GM23248 (cell line): ENCODE measurements at regions not wholly inside any gene's neighbourhood (a gene's known extent, or its start where the extent isn't known, plus 50 kb on each side); places are given as distances from the start of the nearest gene placed in this dataset.

Experiments
- DNase-seq: peaks from one replicate; pipeline ENCODE4 v3.0.0-alpha.2; 2015
- H2AFZ ChIP-seq: fragments of 200-600 bp; sonication (generic); 2 replicates; pipeline ENCODE4 v1.6.1; 2016; ENCODE audit warnings: antibody characterized with exemption
- H3F3A ChIP-seq: fragments of 200-600 bp; sonication (generic); 2 replicates; pipeline ENCODE4 v1.6.1; 2016; ENCODE audit warnings: mild to moderate bottlenecking, antibody characterized with exemption, mixed run types; ENCODE audit not compliant: insufficient read depth
- H3K27ac ChIP-seq: fragments of 200-600 bp; sonication (generic); 2 replicates; pipeline ENCODE4 v1.5.1; 2016; ENCODE audit warnings: mild to moderate bottlenecking
- H3K27me3 ChIP-seq: fragments of 200-600 bp; sonication (generic); replicated peaks from 2 replicates; pipeline ENCODE4 v1.6.1; 2016; ENCODE audit warnings: mild to moderate bottlenecking; ENCODE audit not compliant: insufficient read depth
- H3K36me3 ChIP-seq: fragments of 200-600 bp; sonication (generic); 2 replicates; pipeline ENCODE4 v1.6.1; 2016; ENCODE audit warnings: low read depth, mild to moderate bottlenecking
- H3K4me1 ChIP-seq: fragments of 200-600 bp; sonication (generic); 2 replicates; pipeline ENCODE4 v1.6.1; 2016; ENCODE audit warnings: mild to moderate bottlenecking; ENCODE audit not compliant: insufficient read depth
- H3K4me2 ChIP-seq: fragments of 200-600 bp; sonication (generic); one replicate; pipeline ENCODE4 v1.6.1; 2016; ENCODE audit warnings: mild to moderate bottlenecking; ENCODE audit not compliant: unreplicated experiment
- H3K4me3 ChIP-seq: fragments of 200-600 bp; sonication (generic); 2 replicates; pipeline ENCODE4 v1.5.1; 2016; ENCODE audit warnings: mild to moderate bottlenecking
- H3K79me2 ChIP-seq: fragments of 200-600 bp; sonication (generic); 2 replicates; pipeline ENCODE4 v1.6.1; 2016; ENCODE audit warnings: mild to moderate bottlenecking; ENCODE audit not compliant: insufficient read depth
- H3K9ac ChIP-seq: fragments of 200-600 bp; sonication (generic); 2 replicates; pipeline ENCODE4 v1.6.1; 2016; ENCODE audit warnings: mild to moderate bottlenecking
- H3K9me2 ChIP-seq: fragments of 200-600 bp; sonication (generic); 2 replicates; pipeline ENCODE4 v1.6.1; 2016; ENCODE audit warnings: mixed run types, mild to moderate bottlenecking, moderate library complexity; ENCODE audit not compliant: insufficient read depth
- H3K9me3 ChIP-seq: fragments of 200-600 bp; sonication (generic); one replicate; pipeline ENCODE4 v1.6.1; 2017; ENCODE audit warnings: low read depth
- H4K20me1 ChIP-seq: fragments of 200-600 bp; sonication (generic); 2 replicates; pipeline ENCODE4 v1.6.0; 2016; ENCODE audit not compliant: insufficient read depth
- EZH2 ChIP-seq: fragments of 200-600 bp; sonication (generic); IDR thresholded peaks from 2 replicates; pipeline ENCODE4 v1.6.1; 2018; ENCODE audit warnings: antibody characterized with exemption, mild to moderate bottlenecking; ENCODE audit not compliant: insufficient read depth, poor library complexity, severe bottlenecking
- EZH2phosphoT487 ChIP-seq: fragments of 200-600 bp; sonication (generic); IDR thresholded peaks from 2 replicates; pipeline ENCODE4 v1.6.1; 2018; ENCODE audit warnings: antibody characterized with exemption, moderate library complexity, mild to moderate bottlenecking, low read depth; ENCODE audit not compliant: insufficient read depth
- WGBS, 2 experiments: methylation state at CpG; one replicate each; pipeline ENCODE4 v1.1.6; 2015 to 2017; ENCODE audit warnings: low lambda C conversion rate in 2 of 2, low coverage in 1 of 2; ENCODE audit errors: missing lambda C conversion rate in 2 of 2; 5-methylcytosine and 5-hydroxymethylcytosine counted together
- in situ Hi-C: fragments of 300-500 bp; cut with MboI; formaldehyde crosslinking; loops from 2 replicates; pipeline ENCODE4 v1.15.0; 2020

DNA sequence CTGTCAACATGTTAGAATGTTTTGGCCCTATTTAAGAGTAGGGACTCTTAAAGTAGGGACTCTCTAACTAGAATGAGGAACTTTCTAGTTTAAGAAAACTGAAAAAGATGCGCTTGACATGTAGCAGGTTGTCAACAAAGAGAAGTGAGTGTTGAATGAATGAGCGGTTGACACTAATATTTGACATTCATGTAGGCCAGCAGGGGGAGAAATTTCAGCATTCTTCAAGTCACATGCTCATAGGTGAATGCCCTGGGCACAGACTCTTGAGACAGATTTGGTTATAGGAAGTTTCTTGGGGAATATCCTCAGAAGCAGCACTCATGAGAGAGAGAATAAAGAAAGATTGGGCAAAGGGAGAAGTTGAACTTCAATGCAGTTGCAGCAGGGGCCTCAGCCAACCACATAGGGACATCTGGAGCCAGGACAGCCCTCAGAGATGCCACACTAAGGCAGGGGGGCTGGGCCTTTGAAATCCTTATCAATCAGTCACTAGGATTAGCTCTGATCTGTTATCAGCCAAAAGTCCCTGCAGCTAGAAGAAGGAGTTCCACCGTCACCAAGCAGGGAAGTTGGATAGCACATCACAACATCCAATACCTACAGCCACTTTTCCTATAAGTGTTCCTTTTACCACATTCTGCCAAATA lies 145.1 kb upstream of the FKBP1C start:
- H3K27me3 ChIP-seq = no peaks in the 10 kb centered on the region
- no peaks in the 10 kb centered on the region for H3K9me2 ChIP-seq
- H3K4me2 ChIP-seq = no peak overlapping the region
- H3K79me2 ChIP-seq = no peaks in the 10 kb centered on the region
- TF ChIP-seq EZH2phosphoT487 (no peak), EZH2 (no peak)
- no peaks in the 10 kb centered on the region for H3K9me3 ChIP-seq
- H4K20me1 ChIP-seq = no peaks in the 10 kb centered on the region
- in situ Hi-C loops = no loop called here
- H3K4me3 ChIP-seq = no peak overlapping the region
- no peaks in the 10 kb centered on the region for H3F3A ChIP-seq
- H3K27ac ChIP-seq = no peak overlapping the region
- H3K36me3 ChIP-seq = no peaks in the 10 kb centered on the region
- no peaks in the 10 kb centered on the region for H3K4me1 ChIP-seq
- no peak overlapping the region for H2AFZ ChIP-seq
- 28 to 29% methylated on average over 3 of the region's 3 CpGs for WGBS, 2 experiments
- DNase-seq = no peak
- H3K9ac ChIP-seq = no peak overlapping the region

DNA sequence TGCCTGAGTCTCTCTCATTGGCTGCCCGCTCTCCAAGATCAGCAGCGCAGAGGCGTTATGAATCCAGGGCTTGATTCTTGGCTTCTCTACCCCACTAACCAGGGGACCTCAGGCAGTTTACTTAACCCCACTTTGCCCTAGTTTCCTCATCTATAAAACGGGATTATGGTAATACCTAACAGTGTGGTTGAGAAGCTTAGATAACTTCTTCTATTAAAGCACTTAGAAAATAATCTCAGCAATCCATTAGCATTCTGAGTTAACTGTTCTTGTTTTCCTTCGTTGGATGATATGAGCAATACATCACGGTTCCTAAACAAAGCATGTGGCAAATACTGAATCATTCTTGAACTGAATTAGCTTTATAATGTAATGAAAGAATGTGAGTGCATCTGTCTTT lies 116.3 kb upstream of the FKBP1C start:
- H3F3A ChIP-seq = no peaks in the 10 kb centered on the region
- H3K27me3 ChIP-seq = no peaks in the 10 kb centered on the region
- H3K79me2 ChIP-seq = no peaks in the 10 kb centered on the region
- H4K20me1 ChIP-seq = no peaks in the 10 kb centered on the region
- in situ Hi-C loops = no loop called here
- no peaks in the 10 kb centered on the region for H3K9me2 ChIP-seq
- no peaks in the 10 kb centered on the region for H3K9me3 ChIP-seq
- H3K4me3 ChIP-seq = no peak overlapping the region
- H3K4me1 ChIP-seq = no peaks in the 10 kb centered on the region
- no peak for DNase-seq
- H3K4me2 ChIP-seq = no peak overlapping the region
- no peak overlapping the region for H2AFZ ChIP-seq
- H3K27ac ChIP-seq = no peak overlapping the region
- no peaks in the 10 kb centered on the region for H3K36me3 ChIP-seq
- 31% methylated on average over 6 of the region's 6 CpGs for WGBS, 2 experiments
- no peak for TF ChIP-seq EZH2
- TF ChIP-seq EZH2phosphoT487 = no peak
- no peak overlapping the region for H3K9ac ChIP-seq

DNA sequence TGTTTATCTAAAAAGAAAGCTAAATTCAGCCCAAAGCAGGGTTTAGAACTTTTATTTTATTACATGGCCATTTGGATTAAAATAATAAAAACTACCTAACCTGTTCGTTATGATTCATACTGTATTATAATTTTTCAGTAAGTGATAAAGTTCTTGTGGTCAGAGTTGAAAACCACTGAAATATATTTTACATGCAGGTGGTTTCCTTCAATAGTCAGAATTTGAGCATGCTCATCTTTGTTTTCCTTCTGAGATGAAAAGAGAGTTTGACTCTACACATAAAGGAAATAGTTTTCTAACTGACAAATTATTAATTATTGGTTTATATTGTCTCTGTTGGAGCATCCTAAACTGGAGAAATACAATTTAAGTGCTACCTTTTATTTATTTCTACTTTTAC lies 114.0 kb upstream of the FKBP1C start:
- H3K4me2 ChIP-seq = no peak overlapping the region
- H3K4me3 ChIP-seq = no peak overlapping the region
- 0% methylated on average over 1 of the region's 1 CpG for WGBS, 2 experiments

GRCh38 chr6:63098789-63099188 lies 112.5 kb upstream of the FKBP1C start:
- Histone ChIP-seq H3K36me3 (no peaks in the 10 kb centered on the region), H3K4me1 (no peaks in the 10 kb centered on the region), H2AFZ (no peak overlapping the region), H3K4me3 (no peak overlapping the region), H3K27ac (no peak overlapping the region), H3K9me3 (no peaks in the 10 kb centered on the region), H4K20me1 (no peaks in the 10 kb centered on the region), H3K9ac (no peak overlapping the region), H3K27me3 (no peaks in the 10 kb centered on the region), H3K4me2 (no peak overlapping the region), H3K9me2 (no peaks in the 10 kb centered on the region), H3K79me2 (no peaks in the 10 kb centered on the region), H3F3A (no peaks in the 10 kb centered on the region)
- TF ChIP-seq EZH2 = no peak
- no peak for TF ChIP-seq EZH2phosphoT487
- DNase-seq = no peak
- WGBS, 2 experiments = 33 to 41% methylated on average over 4 of the region's 4 CpGs
- in situ Hi-C loops = no loop called here

More for the DNA sequence above, 114.0 kb upstream of the FKBP1C start:
- in situ Hi-C loops = no loop called here
- Histone ChIP-seq H3K27ac (no peak overlapping the region), H2AFZ (no peak overlapping the region), H4K20me1 (no peaks in the 10 kb centered on the region), H3K79me2 (no peaks in the 10 kb centered on the region), H3F3A (no peaks in the 10 kb centered on the region), H3K27me3 (no peaks in the 10 kb centered on the region), H3K9ac (no peak overlapping the region), H3K4me1 (no peaks in the 10 kb centered on the region), H3K9me3 (no peaks in the 10 kb centered on the region), H3K36me3 (no peaks in the 10 kb centered on the region), H3K9me2 (no peaks in the 10 kb centered on the region)
- DNase-seq = no peak
- TF ChIP-seq EZH2 (no peak), EZH2phosphoT487 (no peak)

DNA sequence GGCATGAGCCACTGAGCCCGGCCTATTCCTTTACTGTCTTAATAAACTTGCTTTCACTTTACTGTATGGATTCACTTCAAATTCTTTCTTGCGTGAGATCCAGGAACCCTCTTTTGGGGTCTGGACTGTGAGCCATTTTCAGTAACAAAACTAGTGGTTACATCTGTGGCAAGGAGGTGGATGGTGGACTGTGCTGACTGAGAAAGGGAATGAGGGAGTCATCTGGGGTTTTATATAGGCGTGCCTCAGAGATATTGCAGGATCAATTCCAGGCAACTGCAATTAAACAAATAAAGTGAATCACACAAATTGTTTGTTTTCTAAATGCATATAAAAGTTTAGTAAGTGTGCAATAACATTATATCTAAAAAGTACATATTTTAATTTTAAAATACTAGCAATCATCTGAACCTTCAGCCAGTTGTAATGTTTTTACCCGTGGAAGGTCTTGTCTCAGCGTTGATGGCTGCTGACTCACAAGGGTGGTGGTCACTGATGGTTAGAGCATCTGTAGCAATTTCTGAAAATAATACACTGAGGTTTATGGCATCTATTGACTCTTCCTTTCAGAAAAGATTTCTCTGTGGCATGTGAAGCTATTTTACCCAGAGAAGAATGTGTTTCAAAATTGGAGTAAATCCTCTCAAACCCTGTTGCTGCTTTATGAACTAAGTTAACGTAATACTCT lies 111.4 kb upstream of the FKBP1C start:
- H3K79me2 ChIP-seq = no peaks in the 10 kb centered on the region
- no peaks in the 10 kb centered on the region for H3K4me1 ChIP-seq
- no peaks in the 10 kb centered on the region for H3F3A ChIP-seq
- TF ChIP-seq EZH2phosphoT487 = no peak
- no peak for TF ChIP-seq EZH2
- H2AFZ ChIP-seq = no peak overlapping the region
- 52 to 55% methylated on average over 6 of the region's 6 CpGs for WGBS, 2 experiments
- H3K27me3 ChIP-seq = no peaks in the 10 kb centered on the region
- no peaks in the 10 kb centered on the region for H3K9me3 ChIP-seq
- no peak overlapping the region for H3K4me3 ChIP-seq
- no peaks in the 10 kb centered on the region for H4K20me1 ChIP-seq
- no peaks in the 10 kb centered on the region for H3K36me3 ChIP-seq
- no peak overlapping the region for H3K4me2 ChIP-seq
- H3K9me2 ChIP-seq = no peaks in the 10 kb centered on the region
- in situ Hi-C loops = no loop called here
- H3K9ac ChIP-seq = no peak overlapping the region
- no peak for DNase-seq
- no peak overlapping the region for H3K27ac ChIP-seq
